HG03060 (cell line): ENCODE measurements at regions not wholly inside any gene's neighbourhood (a gene's known extent, or its start where the extent isn't known, plus 50 kb on each side); places are given as distances from the start of the nearest gene placed in this dataset.
"Not testable (repeated sequence)": the region's sequence is repeated elsewhere in the genome, so short reads cannot be mapped to it uniquely, and the experiment has no call there.

Experiments used
- ATAC-seq: cut with Tn5 transposase; IDR thresholded peaks from one replicate; pipeline ENCODE4 v1.9.1; 2021; ENCODE audit warnings: low read depth, moderate number of reproducible peaks; ENCODE audit not compliant: unreplicated experiment

DNA sequence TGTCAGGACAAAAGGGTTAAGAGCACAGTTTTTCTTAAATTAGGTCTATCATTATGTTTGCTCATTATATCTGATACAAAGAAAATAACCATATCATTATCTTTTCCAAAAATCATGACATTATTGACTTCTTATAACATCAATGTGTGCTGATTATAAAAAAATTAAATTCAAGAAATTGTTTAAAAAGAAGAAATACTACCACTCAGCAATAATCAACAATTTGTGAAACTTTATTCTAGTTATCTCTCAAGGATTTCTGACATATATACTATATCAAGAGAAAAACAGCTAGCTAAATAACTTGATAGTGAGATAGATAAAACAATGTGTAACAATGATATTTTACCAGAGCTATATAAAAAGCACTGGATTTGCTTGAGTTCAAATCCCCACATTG, 360.7 kb upstream of the PHF14 start:
- no peak for ATAC-seq

DNA sequence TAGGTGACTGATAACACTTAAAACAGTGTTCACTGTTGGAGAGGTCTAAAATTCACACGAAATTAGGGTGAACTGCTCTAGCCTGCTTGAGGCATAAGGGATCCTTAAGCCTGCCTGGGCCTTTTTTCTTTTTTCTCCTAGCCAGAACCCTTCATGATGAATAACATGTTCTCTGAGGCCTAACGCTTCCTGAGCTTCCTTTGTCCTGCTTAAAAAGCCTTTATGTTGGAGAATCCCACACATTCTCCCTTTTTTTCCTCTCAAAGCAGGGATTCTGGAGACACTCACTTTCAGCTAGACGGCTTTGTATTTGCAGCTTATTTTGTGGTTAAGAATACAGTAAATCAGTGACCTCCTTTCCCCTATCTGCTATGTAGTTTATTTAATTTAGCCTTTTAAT, 354.7 kb upstream of the PHF14 start:
- ATAC-seq: no peak

DNA sequence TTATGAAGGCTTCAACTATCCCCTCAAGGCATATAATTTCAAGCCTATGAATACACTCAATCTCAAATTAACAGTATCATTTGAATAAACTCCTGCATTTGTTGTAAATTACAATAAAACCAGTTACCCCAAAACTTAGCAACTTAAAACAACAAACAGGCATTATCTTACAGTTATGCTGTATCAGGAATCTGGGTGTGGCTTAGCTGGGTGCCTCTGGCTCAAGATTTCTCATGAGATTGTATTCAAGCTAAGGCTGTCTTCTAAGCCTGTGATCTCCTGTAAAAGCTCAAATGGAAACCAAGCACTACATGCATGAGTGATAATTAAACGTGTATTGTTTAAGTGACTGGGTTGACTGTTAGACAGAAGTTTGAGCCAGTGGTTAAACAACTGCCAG, 341.0 kb upstream of the PHF14 start:
- no peak for ATAC-seq

DNA sequence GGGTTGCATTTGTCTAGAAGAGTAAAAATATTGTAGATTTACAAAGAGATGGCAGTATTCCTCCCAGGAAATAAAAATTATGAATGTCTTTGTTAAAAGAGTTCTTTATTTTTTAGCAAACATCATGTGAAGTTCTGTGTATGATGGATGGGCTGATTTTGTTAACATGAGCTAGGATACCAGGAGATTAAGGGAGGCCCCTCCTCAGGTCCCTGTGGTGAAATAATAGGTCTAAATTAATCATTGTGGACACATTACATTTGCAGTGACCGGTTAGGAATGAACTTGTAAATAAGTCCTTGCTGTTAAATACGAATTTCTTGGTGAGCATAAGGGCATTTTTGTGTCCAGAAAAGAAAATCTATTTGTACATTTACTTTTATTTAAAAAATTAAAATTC, 339.4 kb upstream of the PHF14 start:
- ATAC-seq: no peak

DNA sequence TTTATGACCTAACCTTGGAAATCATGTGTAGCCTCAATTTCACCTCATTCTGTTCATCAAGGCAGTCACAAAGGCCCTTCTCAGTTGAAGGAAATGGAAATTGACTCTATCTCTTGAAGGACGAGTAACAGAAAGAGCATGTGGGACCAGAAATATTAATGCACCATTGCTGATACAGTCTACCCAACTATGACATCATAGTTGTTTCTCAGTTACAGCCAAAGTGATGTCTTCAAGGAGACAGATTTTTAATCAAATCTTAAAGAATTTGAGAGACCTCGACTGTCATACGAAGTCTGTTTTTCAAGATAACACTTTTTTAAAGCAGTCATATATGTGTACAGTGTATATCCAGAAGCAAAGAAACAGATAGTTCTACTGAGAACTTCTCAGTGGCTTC, 335.7 kb upstream of the PHF14 start:
- no peak for ATAC-seq

DNA sequence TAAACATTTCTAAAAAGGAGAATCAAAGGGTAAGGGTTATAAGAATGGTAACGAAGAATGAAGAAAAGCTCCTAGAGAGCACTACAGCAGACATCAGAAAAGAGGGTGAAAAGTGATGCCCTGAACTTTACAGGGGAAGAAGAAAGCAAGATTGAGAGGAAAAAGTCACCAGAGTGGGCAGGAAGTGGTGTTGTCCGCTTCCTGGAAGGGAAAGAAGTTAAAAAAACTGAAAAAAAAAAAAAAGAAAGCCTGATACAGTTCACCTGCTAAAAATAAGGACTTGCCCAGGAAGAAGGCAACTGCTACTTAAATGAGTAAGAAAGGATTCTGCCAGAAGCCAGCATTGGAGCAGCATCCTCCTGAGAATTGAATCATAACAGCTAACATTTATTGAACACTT, 330.1 kb upstream of the PHF14 start:
- no peak for ATAC-seq

DNA sequence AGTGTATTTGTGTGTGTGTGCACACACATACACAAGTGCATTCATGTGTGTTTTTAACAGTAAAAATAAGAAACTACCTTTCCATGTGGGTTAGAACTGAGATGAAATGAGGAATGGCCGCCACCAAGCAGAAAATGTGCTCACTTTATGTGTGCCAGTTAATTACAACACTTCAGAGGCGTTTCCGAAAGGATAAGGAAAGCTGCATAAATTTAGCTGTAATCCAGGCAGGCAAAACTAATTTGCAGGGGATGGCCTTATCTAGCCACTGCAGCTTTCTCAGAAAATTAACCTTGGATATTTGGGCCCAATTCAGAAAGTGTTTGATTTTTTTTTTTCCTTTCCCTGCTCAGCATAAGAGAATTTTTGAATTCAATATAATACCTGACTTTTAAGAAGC, 328.8 kb upstream of the PHF14 start:
- no peak for ATAC-seq

DNA sequence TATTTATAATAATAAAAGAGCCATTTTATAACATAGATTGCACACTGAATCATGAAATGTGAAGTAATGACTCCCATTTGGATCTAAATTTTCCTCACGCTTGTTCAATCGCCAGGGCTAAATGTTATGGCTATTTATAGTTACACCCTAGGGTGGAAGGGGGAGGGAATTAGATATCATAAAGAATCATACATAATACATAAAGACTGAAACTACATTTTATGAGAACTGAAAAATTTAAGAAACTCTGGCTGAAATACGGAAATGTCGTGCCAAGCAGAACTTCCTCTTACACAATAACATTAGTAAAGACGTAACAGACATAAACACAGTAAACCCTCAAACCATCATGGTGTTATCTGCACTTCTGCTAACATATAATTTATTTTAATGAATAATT, 327.5 kb upstream of the PHF14 start:
- ATAC-seq: no peak

DNA sequence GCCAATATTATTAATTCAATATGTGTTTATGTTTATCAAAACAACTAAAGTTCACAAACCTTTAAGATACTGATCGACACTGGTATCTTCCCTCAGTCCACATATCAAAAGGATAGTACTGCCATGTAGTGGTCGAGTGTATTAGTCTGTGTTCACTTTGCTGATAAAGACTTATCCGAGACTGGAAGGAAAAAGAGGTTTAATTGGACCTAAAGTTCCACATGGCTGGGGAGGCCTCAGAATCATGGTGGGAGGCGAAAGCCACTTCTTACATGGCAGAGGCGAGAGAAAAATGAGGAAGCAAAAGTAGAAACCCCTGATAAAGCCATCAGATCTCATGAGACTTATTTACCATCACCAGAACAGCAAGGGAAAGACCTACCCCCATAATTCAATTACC, 325.4 kb upstream of the PHF14 start:
- no peak for ATAC-seq

DNA sequence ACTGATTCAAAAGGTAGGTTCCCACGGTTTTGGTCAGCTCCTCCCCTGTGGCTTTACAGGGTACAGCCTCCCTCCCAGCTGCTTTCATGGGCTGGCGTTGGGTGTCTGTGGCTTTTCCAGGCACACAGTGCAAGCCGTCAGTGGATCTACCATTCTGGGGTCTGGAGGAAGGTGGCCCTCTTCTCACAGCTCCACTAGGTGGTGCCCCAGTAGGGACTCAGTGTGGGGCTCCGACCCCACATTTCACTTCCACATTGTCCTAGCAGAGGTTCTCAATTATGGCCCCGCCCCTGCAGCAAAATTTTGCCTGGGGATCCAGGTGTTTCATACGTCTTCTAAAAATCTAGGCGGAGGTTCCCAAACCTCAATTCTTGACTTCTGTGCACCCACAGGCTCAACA, 324.6 kb upstream of the PHF14 start:
- not testable (repeated sequence) for ATAC-seq

DNA sequence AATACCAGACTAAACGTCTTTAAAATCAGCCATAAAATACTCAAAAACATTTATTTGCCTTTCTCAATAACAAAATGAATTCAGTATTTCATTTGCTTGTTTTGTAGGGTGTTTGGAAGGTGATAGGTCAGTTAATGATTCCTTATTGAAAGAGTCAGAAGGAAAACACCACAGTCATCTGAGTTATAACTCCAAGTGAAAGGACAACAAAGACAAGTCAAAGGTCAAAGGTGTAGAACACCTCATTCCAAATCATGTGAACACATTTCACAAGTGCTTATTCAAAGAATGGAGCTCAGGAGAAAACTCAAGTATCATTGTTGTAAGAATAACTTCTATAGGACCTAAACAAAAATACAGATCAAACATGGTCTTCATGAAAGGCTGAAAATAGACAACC, 318.6 kb upstream of the PHF14 start:
- ATAC-seq: no peak

DNA sequence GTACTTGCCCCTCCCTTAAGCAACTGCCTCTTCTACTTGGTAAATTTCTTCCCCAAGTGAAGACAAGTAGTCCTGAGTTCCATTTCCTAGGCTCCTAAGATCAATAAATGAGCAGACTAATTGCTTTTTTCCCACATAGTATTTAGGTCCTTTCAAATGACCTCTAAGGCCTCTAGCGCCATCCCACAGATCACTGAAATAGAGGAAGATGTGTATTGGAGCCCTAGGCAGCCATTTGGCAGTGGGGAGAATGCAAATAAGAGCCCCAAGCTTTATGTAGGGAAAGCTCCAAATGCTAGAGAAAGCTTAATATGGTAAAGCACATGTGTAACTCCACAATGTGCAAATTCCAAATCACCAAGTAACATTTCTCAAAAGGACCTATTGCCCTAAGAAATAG, 316.5 kb upstream of the PHF14 start:
- ATAC-seq: no peak

DNA sequence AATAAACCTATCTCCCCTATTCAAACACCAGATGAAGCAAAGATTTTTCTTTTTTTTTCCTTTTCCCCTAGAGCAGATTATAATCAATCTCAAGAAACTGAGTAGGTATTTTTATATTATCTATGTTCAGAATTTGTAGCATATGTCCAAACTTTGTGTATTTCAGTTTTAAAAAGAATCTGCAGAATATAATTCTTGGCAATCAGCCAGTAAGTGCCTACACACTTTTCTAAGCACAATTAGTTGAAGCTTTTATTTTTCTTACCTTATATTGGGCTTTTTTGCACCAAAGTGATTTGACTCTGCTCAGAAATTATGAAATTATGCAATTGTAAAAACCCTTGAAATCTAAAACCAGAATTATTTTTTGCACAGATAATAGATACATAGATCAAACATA, 315.8 kb upstream of the PHF14 start:
- ATAC-seq: no peak

DNA sequence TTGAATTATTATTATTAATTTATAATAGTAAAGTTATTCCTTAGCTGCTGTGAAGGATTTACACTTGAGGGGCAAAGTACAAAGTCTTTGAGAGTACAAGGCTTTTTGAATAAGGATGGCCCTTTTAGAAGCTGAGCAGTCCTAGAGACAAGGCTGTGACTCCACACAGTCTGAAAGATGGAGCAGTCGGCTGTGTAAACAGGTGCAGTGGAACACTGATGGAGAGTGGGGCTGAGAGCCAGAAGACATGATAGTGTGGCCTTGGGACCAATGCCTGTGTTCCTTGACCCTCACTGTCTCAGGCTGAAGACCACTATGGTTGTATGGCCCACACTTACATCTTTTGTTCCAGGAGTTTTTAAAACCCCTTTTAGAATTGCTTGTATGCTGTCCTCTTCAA, 311.2 kb upstream of the PHF14 start:
- ATAC-seq: no peak

DNA sequence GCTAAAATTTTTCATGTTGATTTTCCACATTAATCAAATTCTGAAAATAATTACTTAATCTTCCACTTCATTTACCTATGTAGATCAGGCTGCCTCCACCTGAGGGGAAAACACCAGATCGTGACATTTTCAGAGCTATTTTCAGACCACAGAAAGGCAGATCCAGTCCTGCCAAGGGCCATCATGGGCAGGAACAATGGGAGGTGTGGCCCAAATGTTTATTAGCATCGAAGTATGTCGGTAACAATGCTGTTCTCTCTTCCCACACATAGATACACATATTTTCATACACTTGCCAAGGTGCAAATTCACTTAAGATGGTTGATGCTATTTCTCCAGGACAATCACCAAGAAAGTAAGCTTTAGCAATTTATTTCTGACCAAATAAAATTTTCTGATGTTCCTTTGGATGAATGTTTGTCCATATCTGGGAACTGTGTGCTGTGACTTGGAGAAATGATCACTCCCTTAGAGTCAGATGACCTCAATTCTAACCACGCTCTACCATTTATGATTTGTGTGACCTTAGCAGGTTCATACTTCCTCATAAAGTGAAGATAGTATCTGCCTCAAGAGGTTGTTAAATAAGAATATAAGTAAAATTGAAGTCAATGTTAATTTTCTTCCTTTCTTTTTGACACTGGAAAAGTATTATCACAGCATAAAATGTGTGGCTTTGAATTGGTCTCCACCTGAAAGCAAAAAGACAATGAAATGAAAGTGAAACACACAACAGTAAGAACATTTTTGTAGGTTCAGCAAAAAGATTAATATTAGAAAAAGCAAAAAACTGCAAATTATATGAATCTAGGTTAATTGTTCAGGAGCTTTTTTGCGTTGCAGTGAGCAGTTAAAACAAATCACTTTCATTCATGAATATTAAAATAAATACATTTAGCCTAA, 310.4 kb upstream of the PHF14 start:
- ATAC-seq: no peak

DNA sequence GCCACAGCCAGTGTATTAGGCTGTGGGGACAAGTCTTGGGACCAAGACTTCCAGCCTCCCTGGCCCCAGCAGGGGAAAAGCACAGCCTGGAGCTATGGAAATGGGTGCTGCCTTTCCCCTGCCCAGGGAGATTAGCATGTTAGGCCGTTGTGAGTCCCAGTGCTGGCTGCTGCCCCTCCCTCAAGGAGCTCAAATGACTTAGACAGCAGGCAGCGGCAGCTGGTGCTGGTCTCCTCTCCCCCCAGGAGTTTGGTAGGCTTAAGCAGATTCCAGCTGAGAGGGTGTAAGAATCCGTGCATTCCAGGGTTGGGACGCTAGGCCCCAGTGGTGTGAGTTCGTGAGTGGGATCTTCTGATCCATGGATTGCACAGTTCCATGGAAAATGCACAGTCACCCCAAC, 301.5 kb upstream of the PHF14 start:
- ATAC-seq: no peak

DNA sequence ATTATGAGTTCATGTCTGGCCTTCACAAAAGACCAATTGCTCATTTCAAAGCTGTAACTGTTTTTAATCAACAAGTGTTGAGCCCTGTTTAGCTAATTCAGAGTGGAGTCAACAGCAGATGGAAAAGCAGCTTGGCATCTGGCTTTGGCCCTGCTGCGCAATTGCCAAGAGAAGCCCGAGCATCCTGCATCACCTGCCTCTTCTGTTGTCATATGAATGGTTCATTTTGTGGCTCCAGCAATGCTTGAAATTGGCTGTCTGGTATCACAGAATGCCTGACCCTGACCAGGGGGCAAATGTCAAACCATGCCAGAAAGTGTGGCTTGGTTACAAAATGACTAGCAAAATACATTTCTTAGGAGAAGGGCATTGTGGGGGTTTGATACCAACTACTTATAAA, 296.5 kb upstream of the PHF14 start:
- no peak for ATAC-seq

DNA sequence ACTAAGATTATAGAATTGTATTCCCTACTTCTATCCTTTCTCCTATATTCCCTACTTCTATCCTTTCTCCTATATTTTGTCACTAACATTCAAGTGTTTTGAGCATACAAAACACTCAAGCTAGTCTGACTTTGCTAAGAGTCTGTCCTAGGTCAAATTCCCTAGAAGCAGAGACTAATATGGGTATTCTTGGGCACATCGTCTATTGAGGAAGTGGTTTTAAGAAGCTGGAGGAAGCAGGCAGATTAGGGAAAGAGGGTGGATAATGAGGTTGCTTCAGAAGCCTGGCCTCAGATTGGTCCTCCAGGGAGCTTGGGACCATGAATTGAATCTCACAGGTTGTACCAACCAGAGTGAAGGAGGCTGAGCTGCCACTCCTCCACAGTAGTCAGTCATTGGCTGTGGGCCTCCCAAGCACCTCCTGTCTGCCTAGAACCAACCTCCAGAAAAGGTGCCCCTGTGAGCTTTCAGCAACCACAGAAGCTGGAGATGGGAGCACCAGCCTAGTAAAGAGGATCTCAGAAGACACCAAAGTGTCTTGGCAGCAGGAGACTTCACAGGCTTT, 295.9 kb upstream of the PHF14 start:
- ATAC-seq: no peak

DNA sequence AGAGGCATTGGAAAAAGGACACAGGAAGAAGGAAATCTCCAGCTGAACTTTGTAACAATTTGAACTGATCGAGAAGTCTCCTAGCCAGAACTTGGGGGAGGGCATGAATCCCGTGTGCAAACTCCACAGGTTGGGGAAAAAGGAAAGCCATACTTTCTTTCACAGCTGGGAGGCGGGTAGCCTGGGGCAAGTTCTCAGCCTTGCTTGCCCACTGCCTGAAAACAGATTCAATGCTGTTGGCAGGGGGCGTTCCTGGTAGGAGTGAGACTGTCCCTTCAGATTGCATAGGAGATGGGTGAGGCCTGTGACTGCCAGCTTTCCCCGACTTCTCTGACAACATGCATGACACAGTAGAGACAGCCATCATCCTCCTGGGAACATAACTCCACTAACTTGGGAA, 289.1 kb upstream of the PHF14 start:
- ATAC-seq: no peak

DNA sequence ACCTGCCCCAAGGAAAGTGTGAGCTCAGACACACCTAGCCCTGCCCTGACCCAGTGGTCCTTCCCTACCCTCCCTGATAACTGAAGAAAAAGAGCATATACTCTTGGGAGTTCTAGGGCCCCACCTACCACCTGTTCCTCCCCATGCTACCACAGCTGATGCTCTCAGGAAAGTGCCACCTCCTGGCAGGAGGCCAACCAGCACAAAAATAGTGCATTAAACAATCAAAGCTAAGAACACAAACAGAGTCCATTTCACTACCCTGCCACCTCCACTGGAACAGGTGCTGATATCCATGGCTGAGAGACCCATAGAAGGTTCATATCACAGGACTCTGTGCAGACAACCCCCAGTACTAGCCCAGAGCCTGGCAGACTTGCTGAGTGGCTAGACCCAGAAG, 288.6 kb upstream of the PHF14 start:
- no peak for ATAC-seq

DNA sequence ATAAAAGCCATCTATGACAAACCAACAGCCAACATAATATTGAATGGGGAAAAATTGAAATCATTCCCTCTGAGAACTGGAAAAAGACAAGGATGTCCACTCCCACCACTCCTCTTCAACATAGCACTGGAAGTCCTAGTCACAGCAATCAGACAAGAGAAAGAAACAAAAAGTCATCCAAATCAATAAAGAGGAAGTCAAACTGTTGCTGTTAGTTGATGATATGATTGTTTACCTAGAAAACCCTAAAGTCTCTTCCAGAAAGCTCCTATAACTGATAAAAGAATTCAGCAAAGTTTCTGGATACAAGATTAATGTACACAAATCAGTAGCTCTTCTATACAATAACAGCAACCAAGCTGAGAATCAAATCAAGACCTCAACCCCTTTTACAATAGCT, 285.1 kb upstream of the PHF14 start:
- ATAC-seq: no peak

DNA sequence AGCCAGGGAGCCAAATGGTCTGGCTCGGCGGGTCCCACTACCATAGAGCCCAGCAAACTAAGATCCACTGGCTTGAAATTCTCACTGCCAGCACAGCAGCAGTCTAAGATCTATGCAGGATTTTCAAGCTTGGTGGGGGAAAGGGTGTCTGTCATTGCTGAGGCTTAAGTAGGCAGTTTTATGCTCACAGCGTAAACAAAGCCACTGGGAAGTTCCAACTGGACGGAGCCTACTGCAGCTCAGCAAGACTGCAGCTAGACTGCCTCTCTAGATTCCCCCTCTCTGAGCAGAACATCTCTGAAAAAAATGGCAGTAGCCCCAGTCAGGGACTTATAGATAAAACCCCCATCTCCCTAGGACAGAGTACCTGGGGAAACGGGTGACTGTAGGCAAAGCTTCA, 277.6 kb upstream of the PHF14 start:
- ATAC-seq: no peak
